GM18907 (cell line): ENCODE measurements at regions not wholly inside any gene's neighbourhood (a gene's known extent, or its start where the extent isn't known, plus 50 kb on each side); places are given as distances from the start of the nearest gene placed in this dataset.

Source experiments
- ATAC-seq: cut with Tn5 transposase; IDR thresholded peaks from one replicate; pipeline ENCODE4 v1.9.1; 2021; ENCODE audit warnings: mild to moderate bottlenecking, moderate library complexity; ENCODE audit not compliant: unreplicated experiment

GRCh38 chr6:21648475-21649050 is 55.0 kb downstream of the SOX4 start:
- ATAC-seq: peak; percentile 89

GRCh38 chr6:21653323-21653722 is 59.8 kb downstream of the SOX4 start:
- no peak for ATAC-seq

- ATAC-seq: no peak
Measured at GRCh38 chr6:21653905-21654304, 60.4 kb downstream of the SOX4 start.

- ATAC-seq: no peak
Measured at GRCh38 chr6:21654361-21654760, 60.8 kb downstream of the SOX4 start.

GRCh38 chr6:21663966-21664313 is 70.4 kb downstream of the SOX4 start:
- ATAC-seq: no peak

- ATAC-seq: no peak
Measured at GRCh38 chr6:21664314-21665109, 71.0 kb downstream of the SOX4 start.

- no peak for ATAC-seq
Measured at GRCh38 chr6:21665110-21665391, 71.5 kb downstream of the SOX4 start.

- ATAC-seq: peak; percentile 29
Measured at GRCh38 chr6:21665392-21666200, 72.0 kb downstream of the SOX4 start.

- ATAC-seq: peak; percentile 56
Measured at GRCh38 chr6:21666201-21666691, 72.7 kb downstream of the SOX4 start.

- no peak for ATAC-seq
Measured at GRCh38 chr6:21666853-21667681, 73.5 kb downstream of the SOX4 start.

GRCh38 chr6:21668795-21669194 is 75.2 kb downstream of the SOX4 start:
- ATAC-seq: no peak

- ATAC-seq: no peak
Measured at GRCh38 chr6:21676769-21677168, 83.2 kb downstream of the SOX4 start.

- no peak for ATAC-seq
Measured at GRCh38 chr6:21678990-21679389, 85.4 kb downstream of the SOX4 start.

- no peak for ATAC-seq
Measured at GRCh38 chr6:21679761-21680265, 86.3 kb downstream of the SOX4 start.

GRCh38 chr6:21680611-21681010 is 87.1 kb downstream of the SOX4 start:
- ATAC-seq: no peak

GRCh38 chr6:21690489-21690888 is 96.9 kb downstream of the SOX4 start:
- ATAC-seq: no peak

GRCh38 chr6:21691685-21692346 is 98.3 kb downstream of the SOX4 start:
- ATAC-seq: no peak

- no peak for ATAC-seq
Measured at GRCh38 chr6:21692721-21693120, 99.2 kb downstream of the SOX4 start.

GRCh38 chr6:21694168-21694567 is 100.6 kb downstream of the SOX4 start:
- ATAC-seq: no peak
